Activated naive CD8-positive, alpha-beta T cell treated with anti-CD3 and anti-CD28 coated beads, Interleukin-2, amount 50 U/mL, for 24 hours (primary cell): ENCODE measurements at regions not wholly inside any gene's neighbourhood (a gene's known extent, or its start where the extent isn't known, plus 50 kb on each side); places are given as distances from the start of the nearest gene placed in this dataset.

Experiments used
- ATAC-seq: fragments of 150-1000 bp; cut with Tn5 transposase; one replicate; pipeline ENCODE4 v1.10.0; 2021
- DNase-seq: peaks from one replicate; pipeline ENCODE4 v3.0.0; 2021
- H3K27ac Mint-ChIP-seq: one replicate; pipeline ENCODE4 v1.8.0; 2021; ENCODE audit warnings: mild to moderate bottlenecking, mixed read lengths
- H3K27me3 Mint-ChIP-seq: one replicate; pipeline ENCODE4 v1.8.0; 2021; ENCODE audit warnings: mixed read lengths
- H3K36me3 Mint-ChIP-seq: one replicate; pipeline ENCODE4 v1.8.0; 2021; ENCODE audit warnings: low read depth, mixed read lengths
- H3K4me1 Mint-ChIP-seq: one replicate; pipeline ENCODE4 v1.8.0; 2021; ENCODE audit warnings: mixed read lengths
- H3K4me3 Mint-ChIP-seq: one replicate; pipeline ENCODE4 v1.8.0; 2021; ENCODE audit warnings: mild to moderate bottlenecking, moderate library complexity, mixed read lengths
- H3K9me3 Mint-ChIP-seq: one replicate; pipeline ENCODE4 v1.8.0; 2021; ENCODE audit warnings: mixed read lengths

- Mint-ChIP-seq H3K36me3 (no peaks in the 10 kb centered on the region), H3K4me1 (no peaks in the 10 kb centered on the region), H3K27ac (no peak overlapping the region), H3K27me3 (no peaks in the 10 kb centered on the region), H3K9me3 (no peaks in the 10 kb centered on the region), H3K4me3 (no peak overlapping the region)
- DNase-seq (no peak), ATAC-seq (no peak)
Measured at GRCh38 chr4:138670681-138671080, 344.9 kb upstream of the NOCT start.

- Mint-ChIP-seq H3K36me3 (no peaks in the 10 kb centered on the region), H3K4me3 (no peak overlapping the region), H3K27ac (no peak overlapping the region), H3K4me1 (no peaks in the 10 kb centered on the region), H3K9me3 (no peaks in the 10 kb centered on the region), H3K27me3 (no peaks in the 10 kb centered on the region)
- no peak for ATAC-seq
- DNase-seq = no peak
Measured at GRCh38 chr4:138669479-138670315, 345.9 kb upstream of the NOCT start.

GRCh38 chr4:138668309-138668708, 347.3 kb upstream of the NOCT start:
- Mint-ChIP-seq H3K27me3 (no peaks in the 10 kb centered on the region), H3K4me1 (no peaks in the 10 kb centered on the region), H3K36me3 (no peaks in the 10 kb centered on the region), H3K9me3 (no peaks in the 10 kb centered on the region), H3K27ac (no peak overlapping the region), H3K4me3 (no peak overlapping the region)
- ATAC-seq (no peak), DNase-seq (no peak)

GRCh38 chr4:138666366-138666765, 349.2 kb upstream of the NOCT start:
- ATAC-seq = no peak
- H3K9me3 Mint-ChIP-seq = no peaks in the 10 kb centered on the region

GRCh38 chr4:138665851-138666250, 349.7 kb upstream of the NOCT start:
- Mint-ChIP-seq H3K27ac (no peak overlapping the region), H3K4me3 (no peak overlapping the region), H3K9me3 (no peaks in the 10 kb centered on the region), H3K4me1 (no peaks in the 10 kb centered on the region), H3K36me3 (no peaks in the 10 kb centered on the region), H3K27me3 (no peaks in the 10 kb centered on the region)
- no peak for DNase-seq
- no peak for ATAC-seq

More at GRCh38 chr4:138666366-138666765, 349.2 kb upstream of the NOCT start:
- H3K27ac Mint-ChIP-seq = no peak overlapping the region
- no peak for DNase-seq
- H3K4me1 Mint-ChIP-seq = no peaks in the 10 kb centered on the region
- no peaks in the 10 kb centered on the region for H3K36me3 Mint-ChIP-seq
- H3K4me3 Mint-ChIP-seq = no peak overlapping the region
- no peaks in the 10 kb centered on the region for H3K27me3 Mint-ChIP-seq

GRCh38 chr4:138663883-138664282, 351.7 kb upstream of the NOCT start:
- H3K4me3 Mint-ChIP-seq = no peak overlapping the region
- no peaks in the 10 kb centered on the region for H3K4me1 Mint-ChIP-seq
- no peaks in the 10 kb centered on the region for H3K27me3 Mint-ChIP-seq
- ATAC-seq = no peak
- no peaks in the 10 kb centered on the region for H3K9me3 Mint-ChIP-seq
- no peak for DNase-seq
- H3K36me3 Mint-ChIP-seq = no peaks in the 10 kb centered on the region
- no peak overlapping the region for H3K27ac Mint-ChIP-seq

- Mint-ChIP-seq H3K27ac (no peak overlapping the region), H3K27me3 (peaks cover 2% of the 10 kb centered on the region), H3K9me3 (no peaks in the 10 kb centered on the region), H3K36me3 (no peaks in the 10 kb centered on the region), H3K4me1 (no peaks in the 10 kb centered on the region), H3K4me3 (no peak overlapping the region)
- ATAC-seq (no peak), DNase-seq (no peak)
Measured at GRCh38 chr4:138659812-138660316, 355.7 kb upstream of the NOCT start.

GRCh38 chr4:138659037-138659811, 356.4 kb upstream of the NOCT start:
- Mint-ChIP-seq H3K36me3 (no peaks in the 10 kb centered on the region), H3K4me3 (no peak overlapping the region), H3K27ac (no peak overlapping the region), H3K4me1 (no peaks in the 10 kb centered on the region), H3K9me3 (no peaks in the 10 kb centered on the region), H3K27me3 (peaks cover 2% of the 10 kb centered on the region)
- DNase-seq (no peak), ATAC-seq (no peak)

- no peak for DNase-seq
- peaks cover 2% of the 10 kb centered on the region for H3K27me3 Mint-ChIP-seq
- ATAC-seq = no peak
Measured at GRCh38 chr4:138658518-138658917, 357.1 kb upstream of the NOCT start.

GRCh38 chr4:138656990-138657389, 358.6 kb upstream of the NOCT start:
- Mint-ChIP-seq H3K27me3 (peaks cover 2% of the 10 kb centered on the region), H3K27ac (no peak overlapping the region), H3K36me3 (no peaks in the 10 kb centered on the region), H3K4me1 (no peaks in the 10 kb centered on the region), H3K9me3 (no peaks in the 10 kb centered on the region), H3K4me3 (no peak overlapping the region)
- no peak for DNase-seq
- ATAC-seq = no peak

More at GRCh38 chr4:138658518-138658917, 357.1 kb upstream of the NOCT start:
- Mint-ChIP-seq H3K27ac (no peak overlapping the region), H3K9me3 (no peaks in the 10 kb centered on the region), H3K4me3 (no peak overlapping the region), H3K36me3 (no peaks in the 10 kb centered on the region), H3K4me1 (no peaks in the 10 kb centered on the region)

- Mint-ChIP-seq H3K36me3 (no peaks in the 10 kb centered on the region), H3K27ac (no peak overlapping the region)
Measured at GRCh38 chr4:138655985-138656384, 359.6 kb upstream of the NOCT start.

GRCh38 chr4:138655286-138655685, 360.3 kb upstream of the NOCT start:
- no peaks in the 10 kb centered on the region for H3K36me3 Mint-ChIP-seq
- no peak overlapping the region for H3K27ac Mint-ChIP-seq
- no peak for DNase-seq
- no peak overlapping the region for H3K4me3 Mint-ChIP-seq
- ATAC-seq = no peak
- H3K9me3 Mint-ChIP-seq = no peaks in the 10 kb centered on the region
- peaks cover 4% of the 10 kb centered on the region for H3K27me3 Mint-ChIP-seq
- no peaks in the 10 kb centered on the region for H3K4me1 Mint-ChIP-seq

More at GRCh38 chr4:138655985-138656384, 359.6 kb upstream of the NOCT start:
- Mint-ChIP-seq H3K4me3 (no peak overlapping the region), H3K27me3 (peaks cover 4% of the 10 kb centered on the region), H3K4me1 (no peaks in the 10 kb centered on the region), H3K9me3 (no peaks in the 10 kb centered on the region)
- DNase-seq (no peak), ATAC-seq (no peak)

- H3K27me3 Mint-ChIP-seq = peaks cover 2% of the 10 kb centered on the region
- no peaks in the 10 kb centered on the region for H3K9me3 Mint-ChIP-seq
- no peak overlapping the region for H3K4me3 Mint-ChIP-seq
- H3K4me1 Mint-ChIP-seq = no peaks in the 10 kb centered on the region
- no peak for ATAC-seq
- DNase-seq = no peak
- no peak overlapping the region for H3K27ac Mint-ChIP-seq
- H3K36me3 Mint-ChIP-seq = no peaks in the 10 kb centered on the region
Measured at GRCh38 chr4:138650929-138651448, 364.6 kb upstream of the NOCT start.

- Mint-ChIP-seq H3K36me3 (no peaks in the 10 kb centered on the region), H3K4me1 (no peaks in the 10 kb centered on the region), H3K9me3 (no peaks in the 10 kb centered on the region), H3K4me3 (no peak overlapping the region), H3K27ac (no peak overlapping the region), H3K27me3 (peaks cover 3% of the 10 kb centered on the region)
- no peak for ATAC-seq
- no peak for DNase-seq
Measured at GRCh38 chr4:138650495-138650894, 365.1 kb upstream of the NOCT start.

- DNase-seq (no peak), ATAC-seq (no peak)
- no peak overlapping the region for H3K4me3 Mint-ChIP-seq
- H3K27me3 Mint-ChIP-seq = peaks cover 3% of the 10 kb centered on the region
- H3K4me1 Mint-ChIP-seq = no peaks in the 10 kb centered on the region
- no peaks in the 10 kb centered on the region for H3K9me3 Mint-ChIP-seq
- no peak overlapping the region for H3K27ac Mint-ChIP-seq
- H3K36me3 Mint-ChIP-seq = no peaks in the 10 kb centered on the region
Measured at GRCh38 chr4:138647433-138647832, 368.1 kb upstream of the NOCT start.
